Ramos (cell line): ENCODE measurements at regions not wholly inside any gene's neighbourhood (a gene's known extent, or its start where the extent isn't known, plus 50 kb on each side); places are given as distances from the start of the nearest gene placed in this dataset.

Experiments
- in situ Hi-C: fragments of 300-500 bp; cut with MboI; formaldehyde crosslinking; loops from one replicate; pipeline ENCODE4 v1.14.3; 2022; ENCODE audit warnings: low sequenced_read_pairs; ENCODE audit not compliant: unreplicated experiment

- in situ Hi-C loops: no loop called here
Measured at GRCh38 chr15:98484914-98485313, 163.4 kb upstream of the IGF1R start.

- in situ Hi-C loops: no loop called here
Measured at GRCh38 chr15:98485451-98485850, 162.9 kb upstream of the IGF1R start.

- in situ Hi-C loops: no loop called here
Measured at GRCh38 chr15:98493966-98494511, 154.3 kb upstream of the IGF1R start.

- in situ Hi-C loops: loop anchor here (25.0 kb wide), 1 partner anchor 561 kb away; no protein-coding TSS in a partner anchor
Measured at GRCh38 chr15:98501192-98501591, 147.1 kb upstream of the IGF1R start.

- in situ Hi-C loops: loop anchor here (25.0 kb wide), 1 partner anchor 561 kb away; no protein-coding TSS in a partner anchor
Measured at GRCh38 chr15:98501632-98502031, 146.7 kb upstream of the IGF1R start.

- in situ Hi-C loops: loop anchor here (25.0 kb wide), 1 partner anchor 558 kb away; no protein-coding TSS in a partner anchor
Measured at GRCh38 chr15:98503970-98504369, 144.4 kb upstream of the IGF1R start.

- in situ Hi-C loops: loop anchor here (25.0 kb wide), 1 partner anchor 557 kb away; no protein-coding TSS in a partner anchor
Measured at GRCh38 chr15:98504998-98505397, 143.3 kb upstream of the IGF1R start.

GRCh38 chr15:98505611-98506031 is 142.7 kb upstream of the IGF1R start:
- in situ Hi-C loops: loop anchor here (25.0 kb wide), 1 partner anchor 557 kb away; no protein-coding TSS in a partner anchor

- in situ Hi-C loops: loop anchor here (25.0 kb wide), 1 partner anchor 556 kb away; no protein-coding TSS in a partner anchor
Measured at GRCh38 chr15:98506172-98506571, 142.2 kb upstream of the IGF1R start.

- in situ Hi-C loops: loop anchor here (25.0 kb wide), 1 partner anchor 556 kb away; no protein-coding TSS in a partner anchor
Measured at GRCh38 chr15:98506711-98507110, 141.6 kb upstream of the IGF1R start.

- in situ Hi-C loops: loop anchor here (25.0 kb wide), 1 partner anchor 549 kb away; no protein-coding TSS in a partner anchor
Measured at GRCh38 chr15:98513428-98513986, 134.8 kb upstream of the IGF1R start.

- in situ Hi-C loops: loop anchor here (25.0 kb wide), 1 partner anchor 548 kb away; no protein-coding TSS in a partner anchor
Measured at GRCh38 chr15:98514034-98514622, 134.2 kb upstream of the IGF1R start.

GRCh38 chr15:98518823-98519561 is 129.3 kb upstream of the IGF1R start:
- in situ Hi-C loops: loop anchor here (5.0 to 25.0 kb wide), 2 partner anchors 138 to 543 kb away; no protein-coding TSS in a partner anchor

- in situ Hi-C loops: loop anchor here (5.0 to 25.0 kb wide), 2 partner anchors 137 to 542 kb away; no protein-coding TSS in a partner anchor
Measured at GRCh38 chr15:98519767-98520550, 128.4 kb upstream of the IGF1R start.

- in situ Hi-C loops: loop anchor here (25.0 kb wide), 1 partner anchor 540 kb away; no protein-coding TSS in a partner anchor
Measured at GRCh38 chr15:98522127-98522526, 126.2 kb upstream of the IGF1R start.

GRCh38 chr15:98523912-98524662 is 124.3 kb upstream of the IGF1R start:
- in situ Hi-C loops: loop anchor here (25.0 kb wide), 1 partner anchor 538 kb away; no protein-coding TSS in a partner anchor

GRCh38 chr15:98524838-98525660 is 123.3 kb upstream of the IGF1R start:
- in situ Hi-C loops: loop anchor here (25.0 kb wide), 1 partner anchor 537 kb away; no protein-coding TSS in a partner anchor

GRCh38 chr15:98525661-98526001 is 122.7 kb upstream of the IGF1R start:
- in situ Hi-C loops: no loop called here
